AG20443 (cell line): ENCODE measurements at regions not wholly inside any gene's neighbourhood (a gene's known extent, or its start where the extent isn't known, plus 50 kb on each side); places are given as distances from the start of the nearest gene placed in this dataset.
"Not testable (repeated sequence)": the region's sequence is repeated elsewhere in the genome, so short reads cannot be mapped to it uniquely, and the experiment has no call there.

Experiments
- DNase-seq: peaks from one replicate; pipeline ENCODE4 v3.0.0; 2012; ENCODE audit warnings: low spot score, mixed read lengths

DNA sequence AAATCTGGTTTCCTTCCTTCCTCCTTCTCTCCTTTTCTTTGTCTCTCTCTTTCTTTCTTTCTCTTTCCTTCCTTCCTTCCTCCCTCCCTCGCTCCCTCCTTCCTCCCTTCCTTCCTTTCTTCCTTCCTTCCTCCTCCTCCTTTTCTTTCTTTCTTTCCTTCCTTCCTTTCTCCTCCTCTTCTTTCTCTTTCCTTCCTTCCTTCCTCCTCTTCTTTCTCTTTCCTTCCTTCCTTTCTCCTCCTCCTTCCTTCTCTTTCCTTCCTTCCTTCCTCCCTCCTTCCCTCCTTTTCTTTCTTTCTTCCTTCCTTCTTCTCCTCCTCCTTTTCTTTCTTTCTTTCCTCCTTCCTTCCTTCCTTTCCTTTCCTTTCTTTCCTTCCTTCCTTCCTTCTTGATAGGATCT lies 61.2 kb downstream of the VIP start:
- DNase-seq = no peak

GRCh38 chr6:152815230-152815872 lies 64.8 kb downstream of the VIP start:
- DNase-seq = no peak

DNA sequence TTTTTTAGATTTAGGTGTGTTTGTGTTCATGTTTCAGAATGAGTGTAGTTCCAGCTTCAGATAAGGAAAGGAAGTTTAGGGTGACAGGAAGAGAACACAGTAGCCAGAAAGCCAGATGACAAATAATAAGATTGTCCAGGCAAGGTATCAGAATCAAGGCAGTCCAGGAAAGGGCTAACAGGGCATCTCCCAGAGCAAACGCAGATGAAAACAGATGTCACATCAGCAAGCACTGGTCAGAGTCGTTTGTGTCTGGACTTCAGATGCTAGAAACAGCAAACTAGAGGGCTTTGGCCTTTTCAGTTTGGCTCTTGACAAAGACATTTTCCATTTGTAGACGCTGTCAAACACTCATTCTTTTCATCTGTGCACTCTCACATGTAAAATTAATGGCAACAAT lies 65.5 kb downstream of the VIP start:
- DNase-seq = no peak

- DNase-seq = no peak
Observed at GRCh38 chr6:152821525-152821924, 70.9 kb downstream of the VIP start.

DNA sequence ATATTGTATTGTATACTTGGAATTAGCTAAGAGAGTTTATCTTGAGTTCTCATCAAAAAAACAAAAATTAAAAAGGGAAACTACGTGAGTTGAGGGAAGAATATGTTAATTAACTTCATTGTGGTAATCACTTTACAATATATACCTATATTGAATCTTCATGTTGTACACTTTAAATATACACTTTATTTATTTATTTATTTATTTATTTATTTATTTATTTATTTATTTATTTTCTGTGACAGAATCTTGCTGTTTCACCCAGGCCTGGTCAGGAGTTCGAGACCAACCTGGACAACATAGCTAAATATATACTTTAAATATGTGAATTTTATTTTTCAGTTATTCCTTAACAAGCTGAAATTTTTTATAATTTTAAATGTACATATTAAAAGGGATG lies 74.1 kb downstream of the VIP start:
- no peak for DNase-seq

DNA sequence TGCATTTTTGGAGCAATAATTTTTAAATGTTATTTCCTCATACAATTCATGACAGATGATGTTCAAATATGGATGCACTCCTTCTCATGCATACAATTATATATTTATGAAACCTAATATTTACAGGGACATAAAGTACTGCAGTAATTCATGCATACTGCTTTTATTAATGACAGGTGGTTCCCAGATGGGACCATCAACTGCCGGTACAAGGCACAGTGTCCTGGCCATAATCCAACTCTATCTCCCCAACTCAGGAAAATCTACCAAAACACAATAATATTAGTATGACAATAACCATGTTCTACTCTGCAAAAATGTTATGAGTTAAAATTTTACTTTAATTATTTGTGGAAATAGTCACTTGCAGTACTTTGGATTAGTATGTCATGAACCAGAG lies 77.8 kb downstream of the VIP start:
- DNase-seq = no peak

- not testable (repeated sequence) for DNase-seq
Observed at GRCh38 chr6:152834366-152834765, 83.8 kb downstream of the VIP start.

DNA sequence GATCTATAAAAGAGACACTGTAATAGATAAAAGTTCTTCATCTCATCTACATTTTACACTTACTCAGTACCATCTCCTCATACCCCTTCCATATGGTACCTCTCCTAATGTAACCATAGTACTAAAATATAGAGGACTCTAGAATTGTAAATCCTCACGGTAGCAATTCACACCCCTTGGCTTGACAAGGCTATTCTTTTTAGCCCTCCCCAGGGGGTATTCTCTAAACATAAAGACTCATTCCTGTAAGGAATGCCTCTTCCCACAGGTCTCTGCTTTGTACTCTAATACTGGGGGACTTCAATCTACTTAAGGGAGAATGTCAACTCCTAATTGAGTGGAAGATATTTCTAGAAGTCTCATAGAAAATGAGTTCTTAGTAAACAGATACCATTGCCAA lies 85.9 kb downstream of the VIP start:
- no peak for DNase-seq

DNA sequence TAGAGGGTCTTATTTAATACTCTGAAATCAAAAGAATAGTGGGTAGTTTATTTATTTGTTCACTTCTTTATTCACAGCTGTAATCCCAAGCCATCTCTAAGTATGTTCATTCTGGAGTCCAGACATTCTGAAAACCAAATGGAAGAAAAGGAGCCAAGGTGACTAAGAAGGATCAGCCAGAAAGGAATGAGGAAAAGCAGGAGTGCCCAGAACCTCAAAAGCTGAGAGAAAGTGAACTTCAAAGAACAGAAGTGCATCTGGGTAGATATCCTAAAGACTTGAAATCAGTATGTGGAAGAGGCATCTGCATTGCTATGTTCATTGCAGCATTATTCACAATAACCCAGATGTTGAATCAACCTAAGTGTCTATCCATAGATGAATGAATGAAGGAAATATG lies 94.8 kb downstream of the VIP start:
- no peak for DNase-seq

DNA sequence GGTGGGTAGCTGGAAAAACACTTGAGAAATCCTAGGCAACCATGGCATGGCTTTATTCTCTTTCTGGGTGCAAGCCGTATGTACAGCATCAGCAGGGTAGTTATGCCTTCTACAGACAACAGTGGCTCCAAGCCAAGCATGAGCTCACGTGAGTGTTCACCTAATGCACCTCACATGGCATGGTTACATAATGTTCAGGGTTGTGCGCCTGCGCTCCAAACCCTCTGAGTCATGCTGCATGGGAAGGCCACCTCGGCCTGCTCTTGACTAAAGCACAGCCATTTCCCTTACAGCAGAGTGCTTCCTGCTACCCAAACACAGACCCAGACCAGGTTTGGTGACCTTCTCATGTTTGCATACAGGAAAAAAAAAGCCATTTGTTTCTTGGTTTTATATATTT lies 96.2 kb downstream of the VIP start:
- DNase-seq = no peak

DNA sequence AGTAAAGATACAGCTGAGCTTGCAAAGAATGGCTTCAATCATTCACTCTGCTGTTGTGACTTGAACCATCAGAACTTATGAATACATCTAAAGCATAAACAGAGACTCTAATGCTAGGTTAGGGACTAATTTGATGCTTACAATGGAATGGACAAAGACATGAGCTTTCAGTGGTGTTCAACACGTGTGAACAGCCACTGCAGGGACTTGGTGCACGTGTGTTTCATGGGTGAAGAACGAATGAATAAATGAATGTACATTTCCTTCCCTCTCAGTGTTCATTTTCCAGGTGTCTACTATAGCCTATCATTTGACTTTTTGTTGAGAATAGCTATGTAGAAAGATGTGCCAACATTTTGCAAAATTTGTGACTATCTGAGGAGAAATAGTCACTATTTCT lies 98.3 kb downstream of the VIP start:
- no peak for DNase-seq

GRCh38 chr6:152854086-152854795 lies 103.6 kb downstream of the VIP start:
- DNase-seq = no peak

- no peak for DNase-seq
Observed at GRCh38 chr6:152858141-152858540, 107.5 kb downstream of the VIP start.

DNA sequence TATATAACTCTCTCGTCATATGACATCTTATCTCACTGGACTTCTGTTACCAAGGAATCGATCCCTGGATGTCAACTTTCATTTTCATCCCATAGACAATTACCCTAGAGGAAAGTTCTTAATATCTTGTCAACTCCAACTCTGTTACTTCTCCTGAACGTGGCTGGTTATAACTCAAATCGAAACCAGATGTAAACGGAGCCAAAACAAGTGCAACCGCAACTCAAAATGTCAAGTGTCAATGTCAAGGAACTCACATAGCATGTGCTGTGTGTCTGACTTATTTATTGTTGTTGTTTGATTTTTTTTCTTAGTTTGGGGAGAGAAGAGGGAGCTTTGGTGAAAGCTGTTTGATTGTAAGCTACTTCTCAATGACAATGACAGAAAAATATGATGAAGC lies 108.6 kb downstream of the VIP start:
- DNase-seq = no peak

- peak; percentile 46 for DNase-seq
Observed at GRCh38 chr6:152863618-152864326, 113.2 kb downstream of the VIP start.

GRCh38 chr6:152874267-152874666 lies 108.6 kb downstream of the FBXO5 start:
- DNase-seq = no peak

DNA sequence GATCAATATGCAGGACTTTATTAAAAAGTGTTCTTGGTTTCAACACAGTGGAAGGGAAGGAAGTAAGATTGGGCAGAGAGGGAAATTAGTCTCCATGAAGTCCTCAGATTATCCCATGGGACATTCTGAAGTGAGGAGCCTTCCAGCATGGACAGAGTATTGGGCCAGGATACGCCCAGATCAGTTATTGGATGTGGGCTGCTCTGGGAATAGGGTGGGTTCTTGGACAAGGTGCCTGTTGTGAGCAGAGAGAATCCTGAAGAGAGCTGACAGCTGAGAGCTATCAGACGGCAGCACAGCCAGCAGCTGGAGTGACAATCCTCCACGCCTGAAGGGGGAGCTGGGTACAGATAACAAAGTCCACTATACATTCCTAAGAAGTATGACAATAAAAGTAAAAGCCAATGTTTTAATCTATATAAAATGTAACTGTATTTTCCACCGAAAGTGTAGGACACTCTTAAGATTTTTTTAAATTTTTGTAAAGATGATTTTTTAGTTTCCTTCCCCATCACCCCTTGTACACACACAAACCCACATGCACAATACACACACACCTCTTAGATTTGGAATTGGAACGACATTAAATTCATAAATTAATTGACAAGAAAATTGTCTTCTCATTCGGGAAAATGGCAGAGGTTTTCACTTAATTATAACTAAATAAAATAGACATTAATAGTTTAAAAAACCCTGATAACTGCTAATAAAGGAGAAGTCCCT lies 107.8 kb downstream of the FBXO5 start:
- DNase-seq = no peak

DNA sequence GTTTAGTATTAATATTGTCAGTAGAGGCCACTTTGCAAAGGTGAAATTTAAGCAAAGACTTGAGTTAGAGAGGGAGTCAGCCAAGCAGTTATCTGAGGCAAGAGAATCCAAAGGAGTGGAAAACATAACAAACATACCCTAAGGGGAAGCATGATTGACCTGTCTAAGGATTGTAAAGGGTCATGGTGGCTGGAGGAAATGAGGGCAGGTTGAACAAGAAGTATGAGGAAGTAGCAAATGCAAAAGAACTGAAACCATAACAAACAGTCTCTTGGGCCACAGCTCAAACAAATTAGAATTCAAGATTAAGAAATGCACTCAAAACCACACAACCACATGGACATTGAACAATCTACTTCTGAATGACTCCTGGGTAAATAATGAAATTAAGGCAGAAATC lies 103.2 kb downstream of the FBXO5 start:
- DNase-seq = no peak

GRCh38 chr6:152893187-152893586 lies 89.7 kb downstream of the FBXO5 start:
- no peak for DNase-seq

GRCh38 chr6:152896923-152897322 lies 85.9 kb downstream of the FBXO5 start:
- DNase-seq = no peak

DNA sequence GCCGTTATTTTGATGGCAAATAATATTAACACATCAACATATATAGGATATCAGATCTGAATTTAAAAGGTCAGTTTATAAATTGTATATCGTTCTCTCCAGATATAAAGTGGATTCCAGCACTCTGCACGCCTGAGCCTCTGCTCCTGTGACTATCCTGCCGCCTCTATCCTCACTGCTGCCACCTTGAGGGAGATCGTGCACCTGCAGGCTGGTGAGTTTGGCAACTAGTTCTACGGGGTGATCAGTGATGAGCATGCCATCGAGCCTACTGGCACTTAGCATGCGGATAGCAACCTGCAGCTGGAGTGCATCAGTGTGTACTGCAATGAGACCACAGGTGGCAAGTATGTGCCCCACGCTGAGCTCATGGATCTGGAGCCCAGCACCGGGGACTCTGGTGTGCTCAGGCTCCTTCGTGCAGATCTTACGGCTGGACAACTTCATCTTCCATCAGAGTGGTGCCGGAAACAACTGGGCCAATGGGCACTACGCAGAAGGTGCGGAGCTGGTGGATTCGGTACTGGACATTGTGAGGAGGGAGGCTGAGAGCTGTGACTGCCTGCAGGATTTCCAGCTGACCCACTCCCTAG lies 84.9 kb downstream of the FBXO5 start:
- peak; percentile 82 for DNase-seq

DNA sequence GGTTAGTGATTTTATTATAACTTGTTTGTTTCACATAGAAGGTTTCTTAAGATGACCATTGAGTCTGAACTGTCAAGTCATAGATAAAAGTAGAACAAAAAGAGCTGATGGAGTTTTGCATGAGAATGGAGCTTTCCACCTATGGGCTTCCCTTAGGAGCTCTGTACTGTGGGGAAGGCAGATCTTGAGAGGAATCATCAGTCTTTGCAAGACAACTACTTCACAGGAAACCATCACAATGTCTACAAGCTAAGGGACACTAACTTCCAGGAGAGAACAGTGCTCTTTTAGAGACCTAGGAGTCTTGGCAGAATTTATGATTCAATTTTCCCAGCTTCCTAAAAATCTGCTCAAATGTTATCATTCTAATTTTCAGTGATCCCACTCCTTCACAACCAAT lies 78.2 kb downstream of the FBXO5 start:
- DNase-seq = no peak
